ENCODE measurements at regions not wholly inside any gene's neighbourhood (a gene's known extent, or its start where the extent isn't known, plus 50 kb on each side); places are given as distances from the start of the nearest gene placed in this dataset.

DNA sequence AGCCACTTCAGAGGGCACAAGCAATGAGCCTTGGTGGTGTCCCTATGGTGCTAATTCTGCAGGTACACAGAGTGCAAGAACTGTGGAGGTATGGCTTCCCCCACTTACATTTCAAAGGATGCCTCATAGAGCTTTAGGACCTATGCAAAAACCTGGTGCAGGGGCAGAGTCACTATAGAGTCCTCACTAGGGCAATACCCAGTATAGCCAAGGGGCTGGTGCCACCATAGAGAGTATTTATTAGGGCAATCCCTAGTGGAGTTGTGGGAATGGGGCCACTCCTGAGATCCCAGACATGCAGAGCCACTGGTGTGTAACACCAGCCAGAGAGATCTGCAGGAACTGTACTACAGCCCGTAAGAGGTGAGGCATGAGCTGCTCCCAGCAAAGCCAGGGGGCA, 312.2 kb downstream of the SLC4A3 start:
- Mint-ChIP-seq H3K27ac (no peak overlapping the region), H3K9me3 (ENCODE audit: low read depth) (no peaks in the 10 kb centered on the region), H3K27me3 (no peaks in the 10 kb centered on the region), H3K4me3 (ENCODE audit: low read depth) (no peak overlapping the region), H3K36me3 (ENCODE audit: insufficient read depth) (no peaks in the 10 kb centered on the region), H3K4me1 (ENCODE audit: low read depth) (no peaks in the 10 kb centered on the region)
- no peak for DNase-seq (ENCODE audit: low spot score, unreplicated experiment)
- TF ChIP-seq CTCF (IDR thresholded peaks at IDR 0.05; ENCODE audit: unreplicated experiment) = no peak

DNA sequence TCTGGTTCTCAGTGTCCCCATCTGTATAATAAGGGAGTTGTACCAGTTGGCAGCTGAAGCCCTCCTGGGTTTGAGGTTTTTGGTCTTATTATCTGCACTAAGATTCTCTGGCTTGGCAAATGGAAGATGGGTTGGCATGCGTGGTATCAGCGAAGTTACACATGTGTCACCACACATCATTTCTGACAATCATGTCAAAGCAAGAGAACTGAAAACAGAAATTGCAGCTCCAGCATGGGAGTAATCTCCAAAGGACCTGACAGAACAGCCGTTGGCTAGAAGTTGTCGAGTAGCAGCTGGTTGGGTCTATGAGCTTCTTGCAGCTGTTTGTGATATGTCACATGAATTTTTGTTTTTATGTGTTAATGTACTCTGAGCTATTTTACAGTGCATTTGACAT, 317.4 kb downstream of the SLC4A3 start:
- H3K9me3 Mint-ChIP-seq (ENCODE audit: low read depth) = no peaks in the 10 kb centered on the region
- no peak for TF ChIP-seq CTCF (IDR thresholded peaks at IDR 0.05; ENCODE audit: unreplicated experiment)
- H3K4me3 Mint-ChIP-seq (ENCODE audit: low read depth) = no peak overlapping the region
- no peaks in the 10 kb centered on the region for H3K27me3 Mint-ChIP-seq
- no peaks in the 10 kb centered on the region for H3K4me1 Mint-ChIP-seq (ENCODE audit: low read depth)
- no peak overlapping the region for H3K27ac Mint-ChIP-seq
- no peak for DNase-seq (ENCODE audit: low spot score, unreplicated experiment)
- no peaks in the 10 kb centered on the region for H3K36me3 Mint-ChIP-seq (ENCODE audit: insufficient read depth)

DNA sequence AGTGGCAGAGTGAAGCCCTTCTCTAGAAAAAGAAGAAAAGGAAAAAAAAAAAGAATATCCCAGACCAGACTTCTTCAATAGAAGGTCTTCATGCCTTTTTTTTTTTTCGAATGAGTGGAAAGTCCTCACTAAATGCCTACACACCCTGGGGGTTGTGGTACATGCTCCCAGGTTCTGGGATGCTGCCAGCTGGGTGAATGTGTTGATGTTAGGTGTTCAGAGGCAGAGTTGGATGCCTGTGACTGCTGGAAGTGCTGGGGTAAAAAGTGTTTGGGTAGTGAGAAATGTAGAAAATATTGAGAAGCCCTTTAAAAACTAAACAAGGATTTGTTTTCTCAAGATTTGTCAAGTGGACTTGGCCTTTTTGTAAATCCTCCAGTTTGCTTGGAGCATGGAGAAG, 318.6 kb downstream of the SLC4A3 start:
- no peaks in the 10 kb centered on the region for H3K27me3 Mint-ChIP-seq
- H3K36me3 Mint-ChIP-seq (ENCODE audit: insufficient read depth) = no peaks in the 10 kb centered on the region
- DNase-seq (ENCODE audit: low spot score, unreplicated experiment) = no peak
- H3K9me3 Mint-ChIP-seq (ENCODE audit: low read depth) = no peaks in the 10 kb centered on the region
- H3K4me1 Mint-ChIP-seq (ENCODE audit: low read depth) = no peaks in the 10 kb centered on the region
- no peak for TF ChIP-seq CTCF (IDR thresholded peaks at IDR 0.05; ENCODE audit: unreplicated experiment)
- no peak overlapping the region for H3K27ac Mint-ChIP-seq
- H3K4me3 Mint-ChIP-seq (ENCODE audit: low read depth) = no peak overlapping the region

DNA sequence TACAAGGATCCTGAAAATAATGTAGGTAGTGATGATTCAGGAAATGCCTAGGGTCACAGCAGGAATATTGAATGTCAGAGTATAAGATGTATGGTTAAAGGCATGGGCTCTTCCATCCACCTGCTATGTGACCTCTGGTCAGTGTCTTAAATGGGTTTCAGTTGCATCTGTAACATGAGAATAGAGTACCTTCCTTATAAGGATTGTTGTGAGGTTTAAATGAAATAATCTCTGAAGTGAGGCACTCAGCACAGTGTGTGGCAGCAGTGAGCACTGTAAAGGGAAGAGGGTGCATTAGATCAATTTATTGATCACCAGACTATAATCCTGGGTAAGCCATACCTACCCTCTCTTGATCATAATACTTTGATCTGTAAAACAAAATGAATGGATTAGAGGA, 319.1 kb downstream of the SLC4A3 start:
- H3K4me1 Mint-ChIP-seq (ENCODE audit: low read depth) = no peaks in the 10 kb centered on the region
- DNase-seq (ENCODE audit: low spot score, unreplicated experiment) = no peak
- H3K27me3 Mint-ChIP-seq = no peaks in the 10 kb centered on the region
- TF ChIP-seq CTCF (IDR thresholded peaks at IDR 0.05; ENCODE audit: unreplicated experiment) = no peak
- no peak overlapping the region for H3K4me3 Mint-ChIP-seq (ENCODE audit: low read depth)
- no peaks in the 10 kb centered on the region for H3K9me3 Mint-ChIP-seq (ENCODE audit: low read depth)
- H3K27ac Mint-ChIP-seq = no peak overlapping the region
- no peaks in the 10 kb centered on the region for H3K36me3 Mint-ChIP-seq (ENCODE audit: insufficient read depth)

- H3K36me3 Mint-ChIP-seq (ENCODE audit: insufficient read depth) = no peaks in the 10 kb centered on the region
- H3K27me3 Mint-ChIP-seq = no peaks in the 10 kb centered on the region
- TF ChIP-seq CTCF (IDR thresholded peaks at IDR 0.05; ENCODE audit: unreplicated experiment) = no peak
- H3K4me1 Mint-ChIP-seq (ENCODE audit: low read depth) = no peaks in the 10 kb centered on the region
- no peak overlapping the region for H3K27ac Mint-ChIP-seq
- H3K4me3 Mint-ChIP-seq (ENCODE audit: low read depth) = no peak overlapping the region
- no peaks in the 10 kb centered on the region for H3K9me3 Mint-ChIP-seq (ENCODE audit: low read depth)
- DNase-seq (ENCODE audit: low spot score, unreplicated experiment) = no peak
These were observed 320.1 kb downstream of the SLC4A3 start for GRCh38 chr2:219947575-219947974.
